Testis (tissue), 2 donors: ENCODE measurements at regions not wholly inside any gene's neighbourhood (a gene's known extent, or its start where the extent isn't known, plus 50 kb on each side); places are given as distances from the start of the nearest gene placed in this dataset.

Source experiments
- DNase-seq: peaks from one replicate; pipeline ENCODE4 v3.0.0-alpha.2; 2019
- H3K27ac ChIP-seq, 2 donors: fragments of 200-600 bp; sonication (generic); one replicate each; pipeline ENCODE4 v1.5.1; 2019
- H3K27me3 ChIP-seq: fragments of 200-600 bp; sonication (generic); one replicate; pipeline ENCODE4 v1.5.1; 2019
- H3K36me3 ChIP-seq: fragments of 200-600 bp; sonication (generic); one replicate; pipeline ENCODE4 v1.5.1; 2017; ENCODE audit warnings: low read depth; ENCODE audit errors: missing control alignments
- H3K4me1 ChIP-seq: fragments of 200-600 bp; sonication (generic); one replicate; pipeline ENCODE4 v1.5.1; 2019
- H3K4me3 ChIP-seq, 2 donors: fragments of 200-600 bp; sonication (generic); one replicate each; pipeline ENCODE4 v1.5.1; 2017 to 2019
- H3K9me3 ChIP-seq: fragments of 200-600 bp; sonication (generic); one replicate; pipeline ENCODE4 v1.5.1; 2017
- POLR2A ChIP-seq: fragments of 450-650 bp; IDR thresholded peaks from one replicate; pipeline ENCODE4 v1.6.1; 2017; ENCODE audit warnings: antibody characterized with exemption, mild to moderate bottlenecking, moderate library complexity
- WGBS, 2 donors: methylation state at CpG; one replicate each; pipeline ENCODE4 v1.1.5; 2018; 5-methylcytosine and 5-hydroxymethylcytosine counted together
- intact Hi-C: fragments of 100-400 bp; cut with DNase I; formaldehyde crosslinking; loops from one replicate; pipeline ENCODE4 v1.15.1; 2023; ENCODE audit warnings: low total_unique reads
- TF ChIP-seq, protein P1 (sequence below), 3 experiments: fragments of 450-650 bp in 2 of 3; fragments of 200-600 bp in 1 of 3; sonication (generic) in 1 of 3; IDR thresholded peaks; one replicate each; pipeline ENCODE4 v1.5.1; 2016 to 2019; ENCODE audit warnings: antibody characterized with exemption in 3 of 3, mild to moderate bottlenecking in 2 of 3, moderate library complexity in 1 of 3

GRCh38 chr6:47159763-47160162, 117.6 kb upstream of the ADGRF1 start:
- TF ChIP-seq, protein P1, sequence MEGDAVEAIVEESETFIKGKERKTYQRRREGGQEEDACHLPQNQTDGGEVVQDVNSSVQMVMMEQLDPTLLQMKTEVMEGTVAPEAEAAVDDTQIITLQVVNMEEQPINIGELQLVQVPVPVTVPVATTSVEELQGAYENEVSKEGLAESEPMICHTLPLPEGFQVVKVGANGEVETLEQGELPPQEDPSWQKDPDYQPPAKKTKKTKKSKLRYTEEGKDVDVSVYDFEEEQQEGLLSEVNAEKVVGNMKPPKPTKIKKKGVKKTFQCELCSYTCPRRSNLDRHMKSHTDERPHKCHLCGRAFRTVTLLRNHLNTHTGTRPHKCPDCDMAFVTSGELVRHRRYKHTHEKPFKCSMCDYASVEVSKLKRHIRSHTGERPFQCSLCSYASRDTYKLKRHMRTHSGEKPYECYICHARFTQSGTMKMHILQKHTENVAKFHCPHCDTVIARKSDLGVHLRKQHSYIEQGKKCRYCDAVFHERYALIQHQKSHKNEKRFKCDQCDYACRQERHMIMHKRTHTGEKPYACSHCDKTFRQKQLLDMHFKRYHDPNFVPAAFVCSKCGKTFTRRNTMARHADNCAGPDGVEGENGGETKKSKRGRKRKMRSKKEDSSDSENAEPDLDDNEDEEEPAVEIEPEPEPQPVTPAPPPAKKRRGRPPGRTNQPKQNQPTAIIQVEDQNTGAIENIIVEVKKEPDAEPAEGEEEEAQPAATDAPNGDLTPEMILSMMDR (IDR thresholded peaks at IDR 0.05): no peak
- TF ChIP-seq POLR2A: no peak
- H3K4me3 ChIP-seq: no peak overlapping the region
- intact Hi-C loops: no loop called here
- H3K36me3 ChIP-seq: no peaks in the 10 kb centered on the region
- DNase-seq: no peak
- no peaks in the 10 kb centered on the region for H3K27me3 ChIP-seq
- no peak overlapping the region for H3K27ac ChIP-seq
- no peaks in the 10 kb centered on the region for H3K9me3 ChIP-seq
- no peaks in the 10 kb centered on the region for H3K4me1 ChIP-seq
- WGBS, 2 donors: 90 to 93% methylated on average over 5 of the region's 5 CpGs

DNA sequence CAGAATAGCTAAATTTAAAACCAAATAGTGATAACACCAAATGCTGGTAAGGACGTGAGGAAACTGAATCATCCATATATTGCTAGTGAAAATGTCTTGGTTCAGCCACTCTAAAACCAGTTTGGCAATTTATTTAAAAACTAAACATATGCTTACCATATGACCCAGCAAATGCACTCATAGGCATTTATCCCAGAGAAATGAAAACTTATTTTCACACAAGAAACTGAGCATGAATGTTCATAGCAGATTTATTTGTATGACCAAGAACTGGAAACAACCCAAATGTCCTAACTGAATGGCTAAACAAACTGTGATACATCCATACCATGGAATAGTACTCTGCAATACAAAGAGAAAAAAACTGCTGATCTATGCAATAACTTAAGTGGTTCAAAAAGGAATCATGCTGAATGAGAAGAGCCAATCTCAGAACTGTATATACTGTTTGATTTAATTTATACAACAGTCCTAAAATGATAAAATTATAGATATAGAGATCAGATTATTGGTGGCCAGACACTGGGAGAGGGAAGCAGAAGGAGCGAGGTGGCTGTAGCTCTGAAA, 115.6 kb upstream of the ADGRF1 start:
- no peak for DNase-seq
- intact Hi-C loops: no loop called here
- TF ChIP-seq, protein P1 (IDR thresholded peaks at IDR 0.05): no peak
- no peak overlapping the region for H3K4me3 ChIP-seq
- H3K9me3 ChIP-seq: no peaks in the 10 kb centered on the region
- WGBS, 2 donors: 49 to 50% methylated on average over 2 of the region's 2 CpGs
- H3K27me3 ChIP-seq: no peaks in the 10 kb centered on the region
- H3K36me3 ChIP-seq: no peaks in the 10 kb centered on the region
- H3K27ac ChIP-seq: no peak overlapping the region
- no peaks in the 10 kb centered on the region for H3K4me1 ChIP-seq

GRCh38 chr6:47157063-47157462, 114.9 kb upstream of the ADGRF1 start:
- H3K9me3 ChIP-seq: no peaks in the 10 kb centered on the region
- no peak for DNase-seq
- H3K36me3 ChIP-seq: no peaks in the 10 kb centered on the region
- H3K4me1 ChIP-seq: no peaks in the 10 kb centered on the region
- intact Hi-C loops: no loop called here
- TF ChIP-seq POLR2A: no peak
- TF ChIP-seq, protein P1 (IDR thresholded peaks at IDR 0.05): no peak
- no peaks in the 10 kb centered on the region for H3K27me3 ChIP-seq
- no peak overlapping the region for H3K4me3 ChIP-seq
- 42 to 76% methylated on average over 1 of the region's 1 CpG for WGBS, 2 donors
- no peak overlapping the region for H3K27ac ChIP-seq

DNA sequence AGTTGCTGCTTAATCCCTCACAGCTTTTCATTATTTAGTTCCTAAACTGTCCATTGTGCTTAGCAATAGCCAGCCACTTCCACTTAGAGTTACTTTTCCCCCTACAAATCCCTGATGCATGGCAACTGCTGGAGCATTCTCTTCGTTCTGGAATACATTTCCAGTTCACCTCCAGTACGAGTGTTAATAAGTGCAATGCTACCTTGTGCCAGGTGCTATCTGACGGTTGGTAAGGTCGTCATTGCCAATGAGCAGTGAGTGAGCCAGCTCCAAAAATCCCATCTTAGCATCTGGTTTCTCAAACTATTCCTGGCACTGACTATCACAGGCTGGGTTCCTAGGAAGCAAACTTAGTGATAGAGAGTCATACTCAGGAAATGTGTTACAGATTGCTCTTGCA, 114.1 kb upstream of the ADGRF1 start:
- no peak for DNase-seq
- Histone ChIP-seq H3K4me1 (no peaks in the 10 kb centered on the region), H3K4me3 (no peak overlapping the region), H3K9me3 (no peaks in the 10 kb centered on the region), H3K27me3 (no peaks in the 10 kb centered on the region), H3K27ac (no peak overlapping the region), H3K36me3 (no peaks in the 10 kb centered on the region)
- intact Hi-C loops: no loop called here
- no peak for TF ChIP-seq POLR2A
- TF ChIP-seq, protein P1 (IDR thresholded peaks at IDR 0.05): no peak
- WGBS, 2 donors: 86 to 87% methylated on average over 4 of the region's 4 CpGs

DNA sequence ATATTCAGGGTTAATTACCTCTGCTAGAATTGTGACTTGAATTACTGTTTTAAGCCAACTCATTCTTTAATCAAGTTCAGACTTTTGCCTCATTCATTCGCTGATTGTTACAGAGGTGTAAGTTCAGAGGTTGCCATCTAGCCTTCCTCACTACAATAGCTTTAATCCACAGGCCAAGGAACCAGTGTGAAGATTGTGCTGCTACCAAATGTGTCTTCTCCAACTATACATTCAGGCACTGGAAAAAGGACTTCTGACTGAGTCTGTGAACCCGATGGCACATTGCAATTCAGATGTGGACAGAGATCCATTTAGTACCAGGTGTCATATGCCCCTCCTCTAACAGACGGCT, 111.2 kb upstream of the ADGRF1 start:
- no peaks in the 10 kb centered on the region for H3K36me3 ChIP-seq
- no peak overlapping the region for H3K27ac ChIP-seq
- intact Hi-C loops: no loop called here
- H3K9me3 ChIP-seq: no peaks in the 10 kb centered on the region
- no peak overlapping the region for H3K4me3 ChIP-seq
- no peaks in the 10 kb centered on the region for H3K27me3 ChIP-seq
- no peak for TF ChIP-seq POLR2A
- TF ChIP-seq, protein P1 (IDR thresholded peaks at IDR 0.05): no peak
- no peaks in the 10 kb centered on the region for H3K4me1 ChIP-seq
- WGBS, 2 donors: 78 to 90% methylated on average over 3 of the region's 3 CpGs
- DNase-seq: no peak
